ENCODE measurements at regions not wholly inside any gene's neighbourhood (a gene's known extent, or its start where the extent isn't known, plus 50 kb on each side); places are given as distances from the start of the nearest gene placed in this dataset.

- no peak for TF ChIP-seq EZH2 (IDR thresholded peaks at IDR 0.05; ENCODE audit: borderline replicate concordance, low read depth, low read length, poor library complexity, severe bottlenecking)
- TF ChIP-seq, protein P1, sequence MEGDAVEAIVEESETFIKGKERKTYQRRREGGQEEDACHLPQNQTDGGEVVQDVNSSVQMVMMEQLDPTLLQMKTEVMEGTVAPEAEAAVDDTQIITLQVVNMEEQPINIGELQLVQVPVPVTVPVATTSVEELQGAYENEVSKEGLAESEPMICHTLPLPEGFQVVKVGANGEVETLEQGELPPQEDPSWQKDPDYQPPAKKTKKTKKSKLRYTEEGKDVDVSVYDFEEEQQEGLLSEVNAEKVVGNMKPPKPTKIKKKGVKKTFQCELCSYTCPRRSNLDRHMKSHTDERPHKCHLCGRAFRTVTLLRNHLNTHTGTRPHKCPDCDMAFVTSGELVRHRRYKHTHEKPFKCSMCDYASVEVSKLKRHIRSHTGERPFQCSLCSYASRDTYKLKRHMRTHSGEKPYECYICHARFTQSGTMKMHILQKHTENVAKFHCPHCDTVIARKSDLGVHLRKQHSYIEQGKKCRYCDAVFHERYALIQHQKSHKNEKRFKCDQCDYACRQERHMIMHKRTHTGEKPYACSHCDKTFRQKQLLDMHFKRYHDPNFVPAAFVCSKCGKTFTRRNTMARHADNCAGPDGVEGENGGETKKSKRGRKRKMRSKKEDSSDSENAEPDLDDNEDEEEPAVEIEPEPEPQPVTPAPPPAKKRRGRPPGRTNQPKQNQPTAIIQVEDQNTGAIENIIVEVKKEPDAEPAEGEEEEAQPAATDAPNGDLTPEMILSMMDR (conservative IDR thresholded peaks at IDR 0.05; ENCODE audit: low read depth, low read length): no peak
- Histone ChIP-seq H3K36me3 (ENCODE audit: insufficient read depth, low read length, poor library complexity, severe bottlenecking) (no peaks in the 10 kb centered on the region), H3K27me3 (replicated peaks; ENCODE audit: insufficient read depth, low read depth, low read length, poor library complexity) (no peaks in the 10 kb centered on the region), H3K4me3 (ENCODE audit: low read depth, low read length, poor library complexity, severe bottlenecking) (no peak overlapping the region), H3K4me1 (ENCODE audit: insufficient read depth, low read length, poor library complexity, severe bottlenecking) (no peaks in the 10 kb centered on the region), H3K9me3 (ENCODE audit: low read depth, low read length, poor library complexity, severe bottlenecking) (no peaks in the 10 kb centered on the region), H3K27ac (ENCODE audit: low read depth, low read length, poor library complexity, severe bottlenecking) (no peak overlapping the region)
- no peak for DNase-seq (ENCODE audit: low spot score)
- no TSS peak for BruUV-seq (replicated peaks)
- ChIA-PET CTCF (no interaction called here), POLR2A (ENCODE audit: low non-redundant PET) (no interaction called here)
- intact Hi-C loops (cut with micrococcal nuclease; ENCODE audit: unreplicated experiment): no loop called here
These were observed 192.4 kb downstream of the SQOR start for GRCh38 chr15:45827275-45827674.

DNA sequence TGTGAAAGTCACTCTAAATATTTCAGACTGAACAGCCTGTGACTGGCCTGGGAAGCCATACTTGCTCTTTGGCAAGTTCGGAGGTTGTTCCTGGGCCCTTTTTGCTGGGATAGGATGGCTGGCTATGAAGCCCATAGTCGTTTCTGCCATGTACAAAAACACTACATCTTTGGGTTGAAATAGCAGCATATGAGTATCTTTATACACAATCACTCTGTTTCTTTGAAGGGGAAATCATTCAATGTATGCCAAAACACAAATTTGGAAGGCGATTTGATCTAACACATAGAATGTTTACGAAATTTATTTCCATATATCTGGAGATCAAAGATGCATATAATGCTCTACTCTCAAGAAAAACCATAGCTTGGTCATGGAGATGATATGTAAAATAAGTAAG, 192.9 kb downstream of the SQOR start:
- H3K27me3 ChIP-seq (replicated peaks; ENCODE audit: insufficient read depth, low read depth, low read length, poor library complexity): no peaks in the 10 kb centered on the region
- intact Hi-C loops (cut with micrococcal nuclease; ENCODE audit: unreplicated experiment): no loop called here
- H3K4me1 ChIP-seq (ENCODE audit: insufficient read depth, low read length, poor library complexity, severe bottlenecking): no peaks in the 10 kb centered on the region
- no peaks in the 10 kb centered on the region for H3K36me3 ChIP-seq (ENCODE audit: insufficient read depth, low read length, poor library complexity, severe bottlenecking)
- BruUV-seq (replicated peaks): no TSS peak
- no peak overlapping the region for H3K4me3 ChIP-seq (ENCODE audit: low read depth, low read length, poor library complexity, severe bottlenecking)
- no peaks in the 10 kb centered on the region for H3K9me3 ChIP-seq (ENCODE audit: low read depth, low read length, poor library complexity, severe bottlenecking)
- TF ChIP-seq EZH2 (IDR thresholded peaks at IDR 0.05; ENCODE audit: borderline replicate concordance, low read depth, low read length, poor library complexity, severe bottlenecking): no peak
- TF ChIP-seq, protein P1 (conservative IDR thresholded peaks at IDR 0.05; ENCODE audit: low read depth, low read length): no peak
- CTCF ChIA-PET: no interaction called here
- no peak overlapping the region for H3K27ac ChIP-seq (ENCODE audit: low read depth, low read length, poor library complexity, severe bottlenecking)
- DNase-seq (ENCODE audit: low spot score): no peak
- POLR2A ChIA-PET (ENCODE audit: low non-redundant PET): no interaction called here

- H3K27ac ChIP-seq (ENCODE audit: low read depth, low read length, poor library complexity, severe bottlenecking): no peak overlapping the region
- no peak for DNase-seq (ENCODE audit: low spot score)
- no peaks in the 10 kb centered on the region for H3K36me3 ChIP-seq (ENCODE audit: insufficient read depth, low read length, poor library complexity, severe bottlenecking)
- TF ChIP-seq, protein P1 (conservative IDR thresholded peaks at IDR 0.05; ENCODE audit: low read depth, low read length): no peak
- no peak for TF ChIP-seq EZH2 (IDR thresholded peaks at IDR 0.05; ENCODE audit: borderline replicate concordance, low read depth, low read length, poor library complexity, severe bottlenecking)
- no peaks in the 10 kb centered on the region for H3K4me1 ChIP-seq (ENCODE audit: insufficient read depth, low read length, poor library complexity, severe bottlenecking)
- no TSS peak for BruUV-seq (replicated peaks)
- no peak overlapping the region for H3K4me3 ChIP-seq (ENCODE audit: low read depth, low read length, poor library complexity, severe bottlenecking)
- H3K9me3 ChIP-seq (ENCODE audit: low read depth, low read length, poor library complexity, severe bottlenecking): no peaks in the 10 kb centered on the region
- intact Hi-C loops (cut with micrococcal nuclease; ENCODE audit: unreplicated experiment): no loop called here
- ChIA-PET CTCF (no interaction called here), POLR2A (ENCODE audit: low non-redundant PET) (interaction anchor here (0.6 kb wide), 1 partner anchor 317 kb away, joined by 3 read pairs; no protein-coding TSS in a partner anchor)
- H3K27me3 ChIP-seq (replicated peaks; ENCODE audit: insufficient read depth, low read depth, low read length, poor library complexity): no peaks in the 10 kb centered on the region
These were observed 194.7 kb downstream of the SQOR start for GRCh38 chr15:45829336-45830153.
